ENCODE measurements at regions not wholly inside any gene's neighbourhood (a gene's known extent, or its start where the extent isn't known, plus 50 kb on each side); places are given as distances from the start of the nearest gene placed in this dataset.

GRCh38 chr3:103672346-103672745, 1237.5 kb downstream of the ZPLD1 start:
- Mint-ChIP-seq H3K9me3 (ENCODE audit: unreplicated experiment) (no peaks in the 10 kb centered on the region), H3K4me1 (ENCODE audit: insufficient read depth, unreplicated experiment) (no peaks in the 10 kb centered on the region), H3K27me3 (ENCODE audit: insufficient read depth, unreplicated experiment) (peaks cover 80% of the 10 kb centered on the region), H3K36me3 (ENCODE audit: insufficient read depth, unreplicated experiment) (no peaks in the 10 kb centered on the region), H3K27ac (ENCODE audit: low read depth, unreplicated experiment) (no peak overlapping the region), H3K4me3 (ENCODE audit: unreplicated experiment) (no peak overlapping the region)
- ChIA-PET POLR2A (no interaction called here), CTCF (no interaction called here)
- no peak for TF ChIP-seq CTCF (IDR thresholded peaks at IDR 0.05; ENCODE audit: unreplicated experiment)
- intact Hi-C loops (cut with micrococcal nuclease), result no loop called here
- no TSS peak for BruUV-seq (replicated peaks)
- DNase-seq (ENCODE audit: unreplicated experiment), result peak; percentile 3

- Mint-ChIP-seq H3K4me1 (ENCODE audit: insufficient read depth, unreplicated experiment) (no peaks in the 10 kb centered on the region), H3K27ac (ENCODE audit: low read depth, unreplicated experiment) (no peak overlapping the region), H3K27me3 (ENCODE audit: insufficient read depth, unreplicated experiment) (peaks cover 86% of the 10 kb centered on the region), H3K9me3 (ENCODE audit: unreplicated experiment) (no peaks in the 10 kb centered on the region), H3K36me3 (ENCODE audit: insufficient read depth, unreplicated experiment) (no peaks in the 10 kb centered on the region), H3K4me3 (ENCODE audit: unreplicated experiment) (no peak overlapping the region)
- DNase-seq (ENCODE audit: unreplicated experiment), result no peak
- CTCF ChIA-PET, result interaction anchor here (0.5 kb wide), 1 partner anchor 1685 kb away, joined by 3 read pairs; no protein-coding TSS in a partner anchor
- intact Hi-C loops (cut with micrococcal nuclease), result no loop called here
- no peak for TF ChIP-seq CTCF (IDR thresholded peaks at IDR 0.05; ENCODE audit: unreplicated experiment)
- BruUV-seq (replicated peaks), result no TSS peak
- POLR2A ChIA-PET, result no interaction called here
Observed at GRCh38 chr3:103684904-103685303, 1250.1 kb downstream of the ZPLD1 start.

GRCh38 chr3:103685939-103686338, 1251.1 kb downstream of the ZPLD1 start:
- ChIA-PET CTCF (interaction anchor here (0.6 kb wide), 1 partner anchor 383 kb away, joined by 3 read pairs; no protein-coding TSS in a partner anchor), POLR2A (no interaction called here)
- Mint-ChIP-seq H3K27me3 (ENCODE audit: insufficient read depth, unreplicated experiment) (peaks cover 83% of the 10 kb centered on the region), H3K4me1 (ENCODE audit: insufficient read depth, unreplicated experiment) (no peaks in the 10 kb centered on the region), H3K36me3 (ENCODE audit: insufficient read depth, unreplicated experiment) (no peaks in the 10 kb centered on the region), H3K27ac (ENCODE audit: low read depth, unreplicated experiment) (no peak overlapping the region), H3K4me3 (ENCODE audit: unreplicated experiment) (no peak overlapping the region), H3K9me3 (ENCODE audit: unreplicated experiment) (no peaks in the 10 kb centered on the region)
- TF ChIP-seq CTCF (IDR thresholded peaks at IDR 0.05; ENCODE audit: unreplicated experiment), result no peak
- BruUV-seq (replicated peaks), result no TSS peak
- DNase-seq (ENCODE audit: unreplicated experiment), result no peak
- intact Hi-C loops (cut with micrococcal nuclease), result no loop called here

- no peak overlapping the region for H3K27ac Mint-ChIP-seq (ENCODE audit: low read depth, unreplicated experiment)
- H3K4me1 Mint-ChIP-seq (ENCODE audit: insufficient read depth, unreplicated experiment), result no peaks in the 10 kb centered on the region
- CTCF ChIA-PET, result no interaction called here
- no TSS peak for BruUV-seq (replicated peaks)
- H3K27me3 Mint-ChIP-seq (ENCODE audit: insufficient read depth, unreplicated experiment), result peaks cover 64% of the 10 kb centered on the region
- TF ChIP-seq CTCF (IDR thresholded peaks at IDR 0.05; ENCODE audit: unreplicated experiment), result no peak
- intact Hi-C loops (cut with micrococcal nuclease), result no loop called here
- no peaks in the 10 kb centered on the region for H3K36me3 Mint-ChIP-seq (ENCODE audit: insufficient read depth, unreplicated experiment)
- H3K9me3 Mint-ChIP-seq (ENCODE audit: unreplicated experiment), result no peaks in the 10 kb centered on the region
- H3K4me3 Mint-ChIP-seq (ENCODE audit: unreplicated experiment), result no peak overlapping the region
- POLR2A ChIA-PET, result no interaction called here
- no peak for DNase-seq (ENCODE audit: unreplicated experiment)
Observed at GRCh38 chr3:103690536-103690935, 1255.7 kb downstream of the ZPLD1 start.
